ENCODE measurements at regions not wholly inside any gene's neighbourhood (a gene's known extent, or its start where the extent isn't known, plus 50 kb on each side); places are given as distances from the start of the nearest gene placed in this dataset.

DNA sequence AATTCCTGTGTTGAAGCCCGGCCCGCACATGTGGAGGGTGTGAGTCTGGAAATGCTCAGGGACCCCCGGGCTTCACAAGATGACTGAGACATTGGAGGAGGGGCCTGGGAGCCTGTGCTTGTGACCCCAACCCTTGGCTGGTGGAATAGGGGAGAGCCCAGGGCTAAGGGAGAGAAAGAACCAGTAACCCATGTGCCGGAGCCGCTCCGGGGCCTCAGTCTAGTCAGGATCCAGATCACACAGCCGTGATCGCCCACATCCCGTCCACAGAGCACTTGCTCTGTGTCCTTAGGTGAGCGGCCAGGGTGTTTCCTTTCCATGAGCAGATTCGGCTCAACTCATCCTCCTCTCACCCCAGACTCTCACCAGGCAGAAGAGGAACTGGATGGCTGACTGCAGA, 152.3 kb upstream of the RPS6KA2 start:
- DNase-seq: no peak
- whole genome bisulfite sequencing, 2 donors: 91 to 93% methylated on average over 8 to 11 of the region's 11 CpGs

GRCh38 chr6:166778776-166779175, 151.7 kb upstream of the RPS6KA2 start:
- Histone ChIP-seq H3K4me3 (no peak overlapping the region), H3K9me3 (no peaks in the 10 kb centered on the region), H3K36me3 (no peaks in the 10 kb centered on the region), H3K4me1 (peaks cover 0 to 8% (median 0%) of the 10 kb centered on the region in 4 donors), H3K27me3 (no peaks in the 10 kb centered on the region), H3K27ac (no peak overlapping the region)
- DNase-seq: no peak
- no peak for ATAC-seq (ENCODE audit: low FRiP score in 2 of 2)
- no peak for TF ChIP-seq POLR2AphosphoS5 (IDR thresholded peaks at IDR 0.05)
- TF ChIP-seq, protein P1, sequence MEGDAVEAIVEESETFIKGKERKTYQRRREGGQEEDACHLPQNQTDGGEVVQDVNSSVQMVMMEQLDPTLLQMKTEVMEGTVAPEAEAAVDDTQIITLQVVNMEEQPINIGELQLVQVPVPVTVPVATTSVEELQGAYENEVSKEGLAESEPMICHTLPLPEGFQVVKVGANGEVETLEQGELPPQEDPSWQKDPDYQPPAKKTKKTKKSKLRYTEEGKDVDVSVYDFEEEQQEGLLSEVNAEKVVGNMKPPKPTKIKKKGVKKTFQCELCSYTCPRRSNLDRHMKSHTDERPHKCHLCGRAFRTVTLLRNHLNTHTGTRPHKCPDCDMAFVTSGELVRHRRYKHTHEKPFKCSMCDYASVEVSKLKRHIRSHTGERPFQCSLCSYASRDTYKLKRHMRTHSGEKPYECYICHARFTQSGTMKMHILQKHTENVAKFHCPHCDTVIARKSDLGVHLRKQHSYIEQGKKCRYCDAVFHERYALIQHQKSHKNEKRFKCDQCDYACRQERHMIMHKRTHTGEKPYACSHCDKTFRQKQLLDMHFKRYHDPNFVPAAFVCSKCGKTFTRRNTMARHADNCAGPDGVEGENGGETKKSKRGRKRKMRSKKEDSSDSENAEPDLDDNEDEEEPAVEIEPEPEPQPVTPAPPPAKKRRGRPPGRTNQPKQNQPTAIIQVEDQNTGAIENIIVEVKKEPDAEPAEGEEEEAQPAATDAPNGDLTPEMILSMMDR (IDR thresholded peaks at IDR 0.05): no peak
- TF ChIP-seq POLR2A (IDR thresholded peaks at IDR 0.05): no peak
- TF ChIP-seq EP300 (IDR thresholded peaks at IDR 0.05): no peak
- WGBS, 2 donors: 91 to 97% methylated on average over 14 of the region's 14 CpGs

More for the DNA sequence above, 152.3 kb upstream of the RPS6KA2 start:
- ATAC-seq (ENCODE audit: low FRiP score in 2 of 2): no peak
- Histone ChIP-seq H3K27ac (no peak overlapping the region), H3K36me3 (no peaks in the 10 kb centered on the region), H3K4me1 (peaks cover 0 to 8% (median 0%) of the 10 kb centered on the region in 4 donors), H3K9me3 (no peaks in the 10 kb centered on the region), H3K27me3 (no peaks in the 10 kb centered on the region), H3K4me3 (no peak overlapping the region)
- TF ChIP-seq, protein P1 (IDR thresholded peaks at IDR 0.05): no peak

- H3K9me3 ChIP-seq: no peaks in the 10 kb centered on the region
- H3K4me1 ChIP-seq: peaks cover 0 to 8% (median 0%) of the 10 kb centered on the region in 4 donors
- no peaks in the 10 kb centered on the region for H3K36me3 ChIP-seq
- no peaks in the 10 kb centered on the region for H3K27me3 ChIP-seq
- TF ChIP-seq, protein P1 (IDR thresholded peaks at IDR 0.05): no peak
- TF ChIP-seq POLR2A (IDR thresholded peaks at IDR 0.05) (no peak), EP300 (IDR thresholded peaks at IDR 0.05) (no peak), POLR2AphosphoS5 (IDR thresholded peaks at IDR 0.05) (no peak)
- DNase-seq (no peak), ATAC-seq (ENCODE audit: low FRiP score in 2 of 2) (no peak)
- 92 to 93% methylated on average over 9 of the region's 9 CpGs for WGBS, 2 donors
- no peak overlapping the region for H3K27ac ChIP-seq
- H3K4me3 ChIP-seq: no peak overlapping the region
Measured at GRCh38 chr6:166778046-166778445, 151.0 kb upstream of the RPS6KA2 start.

DNA sequence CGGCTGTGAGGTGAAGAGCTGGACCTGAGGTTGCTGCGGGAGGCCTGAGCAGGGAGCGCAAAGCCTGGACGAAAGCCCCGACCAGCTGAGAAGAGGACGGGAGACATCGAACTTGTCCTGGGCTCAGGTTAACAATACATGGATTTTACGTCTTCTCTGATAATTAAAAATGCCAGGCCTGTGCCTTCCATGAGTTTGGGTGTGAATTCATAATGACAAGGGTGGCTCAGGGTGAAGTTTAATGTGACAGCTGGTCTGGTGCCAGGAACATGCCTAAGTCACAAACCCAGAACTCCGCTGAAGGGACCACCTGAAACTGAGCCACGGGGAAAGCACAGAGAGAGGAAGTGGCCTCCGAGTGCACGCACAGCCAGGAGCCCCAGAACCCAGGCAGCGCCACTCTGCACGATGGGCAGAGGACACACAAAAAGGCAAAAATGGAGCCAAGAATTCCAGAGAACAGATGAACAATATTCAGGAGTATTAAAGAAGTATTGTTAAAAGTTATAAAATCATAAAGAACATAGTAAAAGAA, 150.1 kb upstream of the RPS6KA2 start:
- no peaks in the 10 kb centered on the region for H3K9me3 ChIP-seq
- WGBS, 2 donors: 78 to 83% methylated on average over 14 of the region's 14 CpGs
- H3K4me1 ChIP-seq: peaks cover 0 to 8% (median 0%) of the 10 kb centered on the region in 4 donors
- no peak overlapping the region for H3K4me3 ChIP-seq
- no peaks in the 10 kb centered on the region for H3K36me3 ChIP-seq
- no peak for TF ChIP-seq EP300 (IDR thresholded peaks at IDR 0.05)
- TF ChIP-seq POLR2AphosphoS5 (IDR thresholded peaks at IDR 0.05): no peak
- TF ChIP-seq, protein P1 (IDR thresholded peaks at IDR 0.05): no peak
- no peak for TF ChIP-seq POLR2A (IDR thresholded peaks at IDR 0.05)
- ATAC-seq (ENCODE audit: low FRiP score in 2 of 2): no peak
- no peak for DNase-seq
- H3K27ac ChIP-seq: no peak overlapping the region
- no peaks in the 10 kb centered on the region for H3K27me3 ChIP-seq

DNA sequence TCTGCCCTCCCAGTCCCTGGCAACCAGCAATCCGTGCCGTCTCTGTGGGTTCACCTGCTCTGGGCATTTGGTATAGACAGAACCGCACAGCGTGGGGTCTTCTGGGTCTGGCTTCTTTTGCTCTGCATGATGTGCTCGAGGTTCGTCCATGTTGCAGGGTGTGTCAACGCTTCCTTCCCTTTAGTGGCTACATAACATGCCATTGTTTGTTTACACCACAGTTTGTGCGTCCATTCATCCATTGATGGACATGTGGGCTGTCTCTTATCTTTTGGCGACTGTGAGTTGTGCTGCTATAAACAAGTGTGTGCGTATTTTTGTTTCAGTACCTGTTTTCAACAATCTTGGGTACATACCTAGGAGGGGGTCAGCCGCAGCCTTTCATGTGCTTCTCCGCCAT, 149.5 kb upstream of the RPS6KA2 start:
- H3K4me3 ChIP-seq: no peak overlapping the region
- no peaks in the 10 kb centered on the region for H3K27me3 ChIP-seq
- WGBS, 2 donors: 76 to 82% methylated on average over 12 of the region's 12 CpGs
- H3K4me1 ChIP-seq: peaks cover 0 to 8% (median 0%) of the 10 kb centered on the region in 4 donors
- H3K36me3 ChIP-seq: no peaks in the 10 kb centered on the region
- TF ChIP-seq POLR2AphosphoS5 (IDR thresholded peaks at IDR 0.05) (no peak), EP300 (IDR thresholded peaks at IDR 0.05) (no peak), POLR2A (IDR thresholded peaks at IDR 0.05) (no peak)
- TF ChIP-seq, protein P1 (IDR thresholded peaks at IDR 0.05): no peak
- H3K27ac ChIP-seq: no peak overlapping the region
- no peak for DNase-seq
- no peak for ATAC-seq (ENCODE audit: low FRiP score in 2 of 2)
- no peaks in the 10 kb centered on the region for H3K9me3 ChIP-seq

Measured in upper lobe of left lung (tissue), 6 donors.